Coronary artery (tissue), 2 donors: ENCODE measurements at regions not wholly inside any gene's neighbourhood (a gene's known extent, or its start where the extent isn't known, plus 50 kb on each side); places are given as distances from the start of the nearest gene placed in this dataset.

Experiments used
- DNase-seq: peaks from one replicate; pipeline ENCODE4 v3.0.0-alpha.2; 2017; ENCODE audit warnings: low spot score
- H3K27ac ChIP-seq, 2 donors: fragments of 200-600 bp; sonication (generic); one replicate each; pipeline ENCODE4 v1.5.1; 2016 to 2019
- H3K4me3 ChIP-seq: fragments of 200-600 bp; sonication (generic); 2 replicates; pipeline ENCODE4 v1.5.1; 2016; ENCODE audit warnings: mild to moderate bottlenecking, moderate library complexity
- CTCF ChIP-seq: fragments of 200-600 bp; sonication (generic); IDR thresholded peaks from one replicate; pipeline ENCODE4 v1.5.1; 2019; ENCODE audit warnings: antibody characterized with exemption

GRCh38 chr9:88234114-88234513 is 95.8 kb upstream of the SPATA31C2 start:
- Histone ChIP-seq H3K4me3 (no peak overlapping the region), H3K27ac (no peak overlapping the region)
- no peak for DNase-seq
- TF ChIP-seq CTCF: no peak

- no peak for TF ChIP-seq CTCF
- H3K4me3 ChIP-seq: no peak overlapping the region
- H3K27ac ChIP-seq: no peak overlapping the region
- no peak for DNase-seq
Measured at GRCh38 chr9:88233091-88233490, 94.8 kb upstream of the SPATA31C2 start.

GRCh38 chr9:88230612-88231011 is 92.3 kb upstream of the SPATA31C2 start:
- Histone ChIP-seq H3K4me3 (no peak overlapping the region), H3K27ac (no peak overlapping the region)
- DNase-seq: no peak
- no peak for TF ChIP-seq CTCF

GRCh38 chr9:88229434-88229833 is 91.2 kb upstream of the SPATA31C2 start:
- Histone ChIP-seq H3K4me3 (no peak overlapping the region), H3K27ac (no peak overlapping the region)
- DNase-seq: no peak
- TF ChIP-seq CTCF: no peak

- Histone ChIP-seq H3K4me3 (no peak overlapping the region), H3K27ac (no peak overlapping the region)
- DNase-seq: no peak
- no peak for TF ChIP-seq CTCF
Measured at GRCh38 chr9:88224938-88225337, 86.7 kb upstream of the SPATA31C2 start.

- DNase-seq: no peak
- TF ChIP-seq CTCF: no peak
- Histone ChIP-seq H3K4me3 (no peak overlapping the region), H3K27ac (no peak overlapping the region)
Measured at GRCh38 chr9:88221105-88221504, 82.8 kb upstream of the SPATA31C2 start.

GRCh38 chr9:88220652-88221051 is 82.4 kb upstream of the SPATA31C2 start:
- TF ChIP-seq CTCF: no peak
- no peak for DNase-seq
- no peak overlapping the region for H3K27ac ChIP-seq
- no peak overlapping the region for H3K4me3 ChIP-seq
